AG04450 (cell line): ENCODE measurements at regions not wholly inside any gene's neighbourhood (a gene's known extent, or its start where the extent isn't known, plus 50 kb on each side); places are given as distances from the start of the nearest gene placed in this dataset.

ENCODE experiments used
- CTCF ChIA-PET: fragments of 300-600, 350-600 bp; formaldehyde crosslinking; extraction: SDS; loops from one replicate; lab custom pipeline; 2022; ENCODE audit warnings: antibody characterized with exemption, inconsistent platforms; lab: Charles Lee
- POLR2A ChIA-PET: fragments of 350-600 bp; formaldehyde crosslinking; extraction: SDS; loops from one replicate; lab custom pipeline; 2021; ENCODE audit warnings: antibody characterized with exemption, inconsistent platforms; lab: Yijun Ruan, JAX
- DNase-seq: peaks from one replicate; pipeline ENCODE4 v3.0.0-alpha.2; 2011; ENCODE audit warnings: low read depth, low spot score
- H3K27ac ChIP-seq: one replicate; pipeline ENCODE4 v1.5.1; 2012; ENCODE audit warnings: low read depth, low read length, control low read depth
- H3K27me3 ChIP-seq: one replicate; pipeline ENCODE4 v1.6.0; 2012; ENCODE audit warnings: low read length; ENCODE audit not compliant: control insufficient read depth, insufficient read depth
- H3K4me3 ChIP-seq: 2 replicates; pipeline ENCODE4 v1.5.1; 2011; ENCODE audit warnings: mild to moderate bottlenecking, low read depth, low read length, control low read depth
- H3K9me3 ChIP-seq: 2 replicates; pipeline ENCODE4 v1.5.1; 2012; ENCODE audit warnings: low read length; ENCODE audit not compliant: control insufficient read depth, insufficient read depth
- CTCF ChIP-seq: IDR thresholded peaks from 2 replicates; pipeline ENCODE4 v1.5.1; 2011; ENCODE audit warnings: low read depth, low read length, control low read depth, inconsistent platforms

GRCh38 chr10:130652544-130652943 lies 516.4 kb downstream of the GLRX3 start:
- no peak overlapping the region for H3K27ac ChIP-seq
- no peak overlapping the region for H3K4me3 ChIP-seq
- DNase-seq, result no peak
- CTCF ChIA-PET, result no interaction called here
- no peaks in the 10 kb centered on the region for H3K27me3 ChIP-seq
- H3K9me3 ChIP-seq, result peaks cover 76% of the 10 kb centered on the region
- POLR2A ChIA-PET, result no interaction called here
- no peak for TF ChIP-seq CTCF

- ChIA-PET CTCF (no interaction called here), POLR2A (no interaction called here)
- Histone ChIP-seq H3K4me3 (no peak overlapping the region), H3K27me3 (no peaks in the 10 kb centered on the region), H3K9me3 (peaks cover 75% of the 10 kb centered on the region), H3K27ac (no peak overlapping the region)
- no peak for TF ChIP-seq CTCF
- DNase-seq, result no peak
Measured at GRCh38 chr10:130652964-130653578, 516.9 kb downstream of the GLRX3 start.

- POLR2A ChIA-PET, result no interaction called here
Measured at GRCh38 chr10:130654726-130655125, 518.5 kb downstream of the GLRX3 start.

GRCh38 chr10:130655313-130656186 lies 519.4 kb downstream of the GLRX3 start:
- no peaks in the 10 kb centered on the region for H3K27me3 ChIP-seq
- ChIA-PET POLR2A (no interaction called here), CTCF (no interaction called here)
- H3K9me3 ChIP-seq, result peaks cover 74% of the 10 kb centered on the region
- no peak for DNase-seq
- no peak for TF ChIP-seq CTCF
- H3K4me3 ChIP-seq, result no peak overlapping the region
- H3K27ac ChIP-seq, result no peak overlapping the region

More at GRCh38 chr10:130654726-130655125, 518.5 kb downstream of the GLRX3 start:
- TF ChIP-seq CTCF, result no peak
- CTCF ChIA-PET, result no interaction called here
- Histone ChIP-seq H3K27me3 (no peaks in the 10 kb centered on the region), H3K9me3 (peaks cover 74% of the 10 kb centered on the region), H3K27ac (no peak overlapping the region), H3K4me3 (no peak overlapping the region)
- DNase-seq, result no peak

- Histone ChIP-seq H3K9me3 (peaks cover 80% of the 10 kb centered on the region), H3K4me3 (no peak overlapping the region), H3K27me3 (no peaks in the 10 kb centered on the region), H3K27ac (no peak overlapping the region)
- DNase-seq, result no peak
- TF ChIP-seq CTCF, result no peak
- ChIA-PET CTCF (no interaction called here), POLR2A (no interaction called here)
Measured at GRCh38 chr10:130656187-130656575, 520.0 kb downstream of the GLRX3 start.
